ENCODE measurements at regions not wholly inside any gene's neighbourhood (a gene's known extent, or its start where the extent isn't known, plus 50 kb on each side); places are given as distances from the start of the nearest gene placed in this dataset.

GRCh38 chr18:66999003-66999402, 395.1 kb upstream of the CDH19 start:
- H3F3A ChIP-seq (ENCODE audit: insufficient read depth, low read length), result no peaks in the 10 kb centered on the region
- H3K79me2 ChIP-seq (ENCODE audit: low read length), result no peaks in the 10 kb centered on the region

GRCh38 chr18:66995270-66995669, 391.4 kb upstream of the CDH19 start:
- Histone ChIP-seq H2AFZ (ENCODE audit: low read length) (no peak overlapping the region), H3K36me3 (replicated peaks; ENCODE audit: insufficient read depth, low read length) (no peaks in the 10 kb centered on the region), H3K79me2 (ENCODE audit: low read length) (no peaks in the 10 kb centered on the region), H3K9me2 (replicated peaks; ENCODE audit: insufficient read depth, low read length) (no peaks in the 10 kb centered on the region), H3K9me3 (replicated peaks; ENCODE audit: insufficient read depth, low read length) (no peaks in the 10 kb centered on the region), H3K27ac (ENCODE audit: low read length) (no peak overlapping the region), H3K4me2 (ENCODE audit: low read depth, low read length) (no peak overlapping the region), H3K9ac (ENCODE audit: low read length) (no peak overlapping the region), H3K4me3 (ENCODE audit: low read length) (no peak overlapping the region), H4K20me1 (ENCODE audit: insufficient read depth, low read length) (no peaks in the 10 kb centered on the region), H3K27me3 (replicated peaks; ENCODE audit: insufficient read depth, low read length) (no peaks in the 10 kb centered on the region), H3F3A (ENCODE audit: insufficient read depth, low read length) (no peaks in the 10 kb centered on the region), H3K4me1 (ENCODE audit: low read length) (no peaks in the 10 kb centered on the region)
- TF ChIP-seq EZH2 (optimal IDR thresholded peaks at IDR 0.05; ENCODE audit: low read depth, low read length) (no peak), EZH2phosphoT487 (IDR thresholded peaks at IDR 0.05; ENCODE audit: low read length) (no peak), CTCF (IDR thresholded peaks at IDR 0.05; ENCODE audit: low read length) (no peak)
- DNase-seq, result no peak

More at GRCh38 chr18:66999003-66999402, 395.1 kb upstream of the CDH19 start:
- TF ChIP-seq CTCF (IDR thresholded peaks at IDR 0.05; ENCODE audit: low read length), result no peak
- no peak for TF ChIP-seq EZH2phosphoT487 (IDR thresholded peaks at IDR 0.05; ENCODE audit: low read length)
- no peak for TF ChIP-seq EZH2 (optimal IDR thresholded peaks at IDR 0.05; ENCODE audit: low read depth, low read length)
- no peak overlapping the region for H3K9ac ChIP-seq (ENCODE audit: low read length)
- no peaks in the 10 kb centered on the region for H3K9me3 ChIP-seq (replicated peaks; ENCODE audit: insufficient read depth, low read length)
- H3K4me2 ChIP-seq (ENCODE audit: low read depth, low read length), result no peak overlapping the region
- H3K27me3 ChIP-seq (replicated peaks; ENCODE audit: insufficient read depth, low read length), result no peaks in the 10 kb centered on the region
- no peak overlapping the region for H3K27ac ChIP-seq (ENCODE audit: low read length)
- DNase-seq, result no peak
- H3K9me2 ChIP-seq (replicated peaks; ENCODE audit: insufficient read depth, low read length), result no peaks in the 10 kb centered on the region
- no peaks in the 10 kb centered on the region for H3K4me1 ChIP-seq (ENCODE audit: low read length)
- no peak overlapping the region for H3K4me3 ChIP-seq (ENCODE audit: low read length)
- H4K20me1 ChIP-seq (ENCODE audit: insufficient read depth, low read length), result no peaks in the 10 kb centered on the region
- no peaks in the 10 kb centered on the region for H3K36me3 ChIP-seq (replicated peaks; ENCODE audit: insufficient read depth, low read length)
- no peak overlapping the region for H2AFZ ChIP-seq (ENCODE audit: low read length)

GRCh38 chr18:66994790-66995189, 390.9 kb upstream of the CDH19 start:
- Histone ChIP-seq H3K9ac (ENCODE audit: low read length) (no peak overlapping the region), H3K27ac (ENCODE audit: low read length) (no peak overlapping the region), H3K9me3 (replicated peaks; ENCODE audit: insufficient read depth, low read length) (no peaks in the 10 kb centered on the region), H3K4me2 (ENCODE audit: low read depth, low read length) (no peak overlapping the region), H3K27me3 (replicated peaks; ENCODE audit: insufficient read depth, low read length) (no peaks in the 10 kb centered on the region), H4K20me1 (ENCODE audit: insufficient read depth, low read length) (no peaks in the 10 kb centered on the region), H3K4me3 (ENCODE audit: low read length) (no peak overlapping the region), H2AFZ (ENCODE audit: low read length) (no peak overlapping the region), H3K79me2 (ENCODE audit: low read length) (no peaks in the 10 kb centered on the region), H3K4me1 (ENCODE audit: low read length) (no peaks in the 10 kb centered on the region), H3K36me3 (replicated peaks; ENCODE audit: insufficient read depth, low read length) (no peaks in the 10 kb centered on the region), H3F3A (ENCODE audit: insufficient read depth, low read length) (no peaks in the 10 kb centered on the region), H3K9me2 (replicated peaks; ENCODE audit: insufficient read depth, low read length) (no peaks in the 10 kb centered on the region)
- no peak for DNase-seq
- no peak for TF ChIP-seq CTCF (IDR thresholded peaks at IDR 0.05; ENCODE audit: low read length)
- TF ChIP-seq EZH2phosphoT487 (IDR thresholded peaks at IDR 0.05; ENCODE audit: low read length), result no peak
- no peak for TF ChIP-seq EZH2 (optimal IDR thresholded peaks at IDR 0.05; ENCODE audit: low read depth, low read length)
